D341Med (cell line): ENCODE measurements at regions not wholly inside any gene's neighbourhood (a gene's known extent, or its start where the extent isn't known, plus 50 kb on each side); places are given as distances from the start of the nearest gene placed in this dataset.
A peak's percentile ranks its signal among the peaks of the same experiment; 100 is the strongest.

Source experiments
- DNase-seq: peaks from one replicate; pipeline ENCODE4 v3.0.0; 2012; ENCODE audit warnings: low spot score

GRCh38 chr14:87879389-87879788 is 113.6 kb downstream of the GALC start:
- no peak for DNase-seq

GRCh38 chr14:87878959-87879358 is 114.0 kb downstream of the GALC start:
- DNase-seq = no peak

- DNase-seq = no peak
Measured at GRCh38 chr14:87877877-87878276, 115.1 kb downstream of the GALC start.

- DNase-seq = no peak
Measured at GRCh38 chr14:87874676-87875075, 118.3 kb downstream of the GALC start.

- no peak for DNase-seq
Measured at GRCh38 chr14:87873741-87874140, 119.2 kb downstream of the GALC start.

GRCh38 chr14:87869619-87870583 is 123.1 kb downstream of the GALC start:
- DNase-seq = no peak

- no peak for DNase-seq
Measured at GRCh38 chr14:87868920-87869319, 124.1 kb downstream of the GALC start.

- no peak for DNase-seq
Measured at GRCh38 chr14:87866116-87866515, 126.9 kb downstream of the GALC start.

GRCh38 chr14:87864356-87865270 is 128.4 kb downstream of the GALC start:
- DNase-seq = no peak

GRCh38 chr14:87863047-87863446 is 129.9 kb downstream of the GALC start:
- DNase-seq = no peak

GRCh38 chr14:87852107-87852506 is 140.9 kb downstream of the GALC start:
- DNase-seq = no peak

GRCh38 chr14:87851190-87851589 is 141.8 kb downstream of the GALC start:
- no peak for DNase-seq

GRCh38 chr14:87847216-87847755 is 145.7 kb downstream of the GALC start:
- DNase-seq = no peak

- DNase-seq = no peak
Measured at GRCh38 chr14:87840906-87841305, 152.1 kb downstream of the GALC start.

GRCh38 chr14:87838931-87839330 is 154.1 kb downstream of the GALC start:
- DNase-seq = no peak

GRCh38 chr14:87837296-87837695 is 155.7 kb downstream of the GALC start:
- DNase-seq = no peak

GRCh38 chr14:87834594-87834993 is 158.4 kb downstream of the GALC start:
- no peak for DNase-seq

- DNase-seq = no peak
Measured at GRCh38 chr14:87833026-87833425, 160.0 kb downstream of the GALC start.

GRCh38 chr14:87830443-87831096 is 162.4 kb downstream of the GALC start:
- DNase-seq = no peak

GRCh38 chr14:87829543-87829942 is 163.4 kb downstream of the GALC start:
- DNase-seq = no peak

GRCh38 chr14:87824266-87824665 is 168.7 kb downstream of the GALC start:
- no peak for DNase-seq

GRCh38 chr14:87816416-87816815 is 176.6 kb downstream of the GALC start:
- peak; percentile 38 for DNase-seq
